GM21360 (cell line): ENCODE measurements at regions not wholly inside any gene's neighbourhood (a gene's known extent, or its start where the extent isn't known, plus 50 kb on each side); places are given as distances from the start of the nearest gene placed in this dataset.
A peak's percentile ranks its signal among the peaks of the same experiment; 100 is the strongest.

ENCODE experiments used
- ATAC-seq: cut with Tn5 transposase; IDR thresholded peaks from one replicate; pipeline ENCODE4 v1.9.1; 2021; ENCODE audit warnings: mild to moderate bottlenecking, moderate library complexity; ENCODE audit not compliant: unreplicated experiment

DNA sequence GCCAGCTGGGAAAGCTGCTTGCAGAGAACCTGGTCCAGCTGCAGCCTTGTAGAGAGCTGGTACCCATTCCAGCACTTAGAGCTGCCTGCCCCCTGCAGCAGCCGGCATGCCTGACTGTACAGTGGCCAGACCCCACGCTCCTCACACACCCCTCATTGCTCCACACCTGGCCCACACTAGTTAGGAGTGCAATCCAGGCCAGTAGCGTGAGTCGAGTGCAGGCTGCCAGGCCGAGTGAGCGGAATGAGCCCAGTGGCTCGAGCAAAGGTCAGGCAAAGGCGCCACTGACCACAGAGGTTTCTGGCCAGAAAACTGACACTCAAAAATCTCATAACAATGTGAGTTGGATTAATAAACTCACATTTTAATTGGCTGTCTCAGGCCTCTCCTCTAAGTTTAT is 921.7 kb upstream of the KCND2 start:
- no peak for ATAC-seq

DNA sequence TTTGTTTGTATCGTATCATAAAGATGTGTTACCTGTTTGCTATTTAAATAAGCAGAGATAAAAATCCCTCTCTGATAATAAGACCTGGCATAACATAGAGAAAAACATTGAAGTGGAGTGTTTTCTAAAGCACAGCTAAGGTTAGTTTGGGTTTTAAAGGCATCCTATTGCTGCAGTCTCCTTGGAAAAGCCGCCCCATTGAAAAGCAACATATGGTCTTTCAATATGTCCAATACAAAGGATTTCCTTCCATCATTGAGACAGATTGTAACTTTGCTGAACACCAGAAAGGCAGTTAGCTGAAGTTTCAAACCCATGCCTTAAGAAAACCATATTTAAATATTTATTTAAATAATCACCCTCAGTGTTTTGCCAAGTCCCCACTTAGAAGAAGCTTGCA is 898.5 kb upstream of the KCND2 start:
- no peak for ATAC-seq

DNA sequence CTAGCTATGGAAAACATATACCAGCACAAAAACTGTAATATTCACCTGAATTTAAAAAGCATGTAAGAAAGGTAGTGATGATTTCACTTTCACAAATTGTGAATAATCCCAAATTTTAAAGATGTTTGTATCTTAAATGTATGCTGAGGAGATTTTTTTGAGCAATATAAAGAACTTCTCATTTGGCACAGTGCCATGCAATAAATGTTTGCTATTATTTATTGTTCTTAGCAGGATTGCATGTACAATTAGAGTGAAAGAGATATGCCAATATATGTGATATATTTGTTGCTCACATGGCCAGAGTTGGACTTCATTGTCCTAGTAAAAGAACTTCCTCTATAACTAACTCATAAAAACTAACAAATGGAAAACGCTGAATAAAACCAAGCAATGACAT is 895.1 kb upstream of the KCND2 start:
- ATAC-seq: no peak

DNA sequence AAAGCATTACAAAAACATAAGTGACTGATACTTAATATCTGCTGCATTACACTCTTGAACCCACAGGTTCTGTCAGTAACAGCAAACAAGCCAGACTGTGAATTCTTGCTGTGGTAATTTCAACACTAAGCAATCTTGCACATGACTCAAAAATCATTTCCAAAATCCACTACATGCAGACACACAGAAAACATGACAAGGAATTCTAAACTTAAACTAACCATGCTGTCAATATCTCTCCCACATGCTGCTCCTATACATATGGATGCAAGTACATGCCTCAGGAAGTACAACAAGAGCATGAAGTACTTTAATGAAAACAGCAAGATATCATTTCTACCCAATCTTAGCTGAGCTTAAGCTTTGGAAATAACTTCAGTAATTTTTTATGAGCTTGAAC is 890.2 kb upstream of the KCND2 start:
- no peak for ATAC-seq

DNA sequence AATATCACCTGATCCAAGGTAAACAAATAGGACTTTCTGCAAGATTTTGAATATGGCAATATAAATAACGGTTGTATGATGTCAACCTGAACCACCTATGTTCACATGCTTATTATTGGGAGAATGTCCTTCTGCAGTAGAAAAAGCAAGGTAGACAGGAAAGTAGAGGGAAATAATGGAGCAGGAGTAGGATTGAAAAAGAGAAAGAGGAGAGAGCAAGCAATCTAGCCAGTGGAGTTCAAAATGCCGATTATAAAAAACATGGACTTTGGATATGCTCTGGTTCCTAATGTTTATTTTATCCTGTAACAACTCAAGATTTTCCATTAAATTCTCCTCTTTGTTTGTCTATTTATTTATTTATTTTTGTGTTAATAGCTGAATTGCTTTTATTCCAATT is 878.0 kb upstream of the KCND2 start:
- no peak for ATAC-seq

DNA sequence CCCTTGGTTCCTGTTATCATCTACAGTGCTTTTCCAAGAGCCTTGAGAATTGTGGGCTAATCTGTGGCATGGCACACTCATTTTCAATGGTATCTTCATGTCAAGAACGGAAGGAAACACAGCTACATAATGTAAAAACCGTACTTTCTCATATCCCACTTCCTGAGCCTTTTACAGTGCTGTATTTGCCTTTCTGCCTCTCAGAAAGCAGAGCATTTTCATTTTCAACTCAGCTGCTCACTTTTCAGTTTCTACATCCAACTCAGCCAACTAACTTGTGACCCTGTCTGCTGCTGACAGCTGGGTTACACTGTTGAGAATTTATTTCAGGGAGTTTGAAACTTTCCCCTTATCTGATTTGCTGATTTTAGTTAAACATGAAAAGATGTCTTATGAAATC is 875.8 kb upstream of the KCND2 start:
- ATAC-seq: peak; percentile 90

DNA sequence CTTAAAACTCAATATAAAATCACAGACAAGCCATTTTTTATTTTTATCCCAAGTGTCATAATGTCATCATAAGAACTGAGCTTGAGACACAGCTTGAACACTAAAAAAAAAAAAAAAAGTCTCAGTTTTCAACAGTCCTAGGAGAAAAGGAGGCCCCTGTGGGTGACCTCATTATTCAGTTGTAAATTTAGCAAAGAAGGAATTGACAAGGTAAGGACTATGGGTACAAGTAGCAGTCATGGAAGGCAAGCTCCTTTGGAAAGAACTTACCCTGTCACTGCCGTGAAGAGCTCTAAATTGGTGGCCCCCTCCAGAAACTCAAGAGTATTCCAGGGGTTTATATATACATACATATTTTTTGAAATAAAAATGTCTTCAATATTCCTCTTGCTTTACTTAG is 864.4 kb upstream of the KCND2 start:
- no peak for ATAC-seq

DNA sequence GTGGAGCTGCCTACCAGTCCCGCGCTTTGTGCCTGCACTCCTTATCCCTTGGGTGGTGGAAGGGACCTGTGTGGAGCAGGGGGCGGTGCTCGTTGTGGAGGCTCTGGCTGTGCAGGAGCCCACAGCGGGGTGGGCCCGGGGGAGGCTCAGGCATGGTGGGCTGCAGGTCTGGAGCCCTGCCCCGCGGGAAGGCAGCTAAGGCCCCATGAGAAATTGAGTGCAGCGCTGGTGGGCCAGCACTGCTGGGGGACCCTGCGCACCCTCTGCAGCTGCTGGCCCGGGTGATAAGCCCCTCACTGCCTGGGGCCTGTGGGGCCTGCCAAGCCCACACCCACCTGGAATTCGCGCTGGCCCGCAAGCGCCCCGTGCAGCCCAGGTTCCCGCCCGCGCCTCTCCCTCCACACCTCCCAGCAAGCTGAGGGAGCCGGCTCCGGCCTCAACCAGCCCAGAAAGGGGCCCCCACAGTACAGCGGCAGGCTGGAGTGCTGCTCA is 859.6 kb upstream of the KCND2 start:
- no peak for ATAC-seq

DNA sequence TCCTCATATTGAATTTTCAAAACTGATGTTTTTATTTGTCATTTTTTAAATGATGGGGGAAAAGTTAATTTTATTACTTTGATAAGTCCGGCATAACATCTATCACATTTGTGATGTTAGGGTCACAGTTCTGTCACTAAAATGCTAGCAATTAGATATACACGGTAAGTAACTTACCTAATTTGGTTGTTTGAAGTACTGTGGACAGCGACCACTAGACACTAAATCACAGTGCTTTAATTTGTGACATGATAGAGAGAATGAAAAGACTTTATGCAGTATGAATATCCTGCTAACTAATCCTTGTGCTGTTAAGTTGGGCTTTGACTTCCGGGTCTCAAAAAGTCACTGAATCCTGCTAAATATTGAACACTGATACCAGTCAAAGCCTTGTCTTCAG is 857.3 kb upstream of the KCND2 start:
- ATAC-seq: no peak

DNA sequence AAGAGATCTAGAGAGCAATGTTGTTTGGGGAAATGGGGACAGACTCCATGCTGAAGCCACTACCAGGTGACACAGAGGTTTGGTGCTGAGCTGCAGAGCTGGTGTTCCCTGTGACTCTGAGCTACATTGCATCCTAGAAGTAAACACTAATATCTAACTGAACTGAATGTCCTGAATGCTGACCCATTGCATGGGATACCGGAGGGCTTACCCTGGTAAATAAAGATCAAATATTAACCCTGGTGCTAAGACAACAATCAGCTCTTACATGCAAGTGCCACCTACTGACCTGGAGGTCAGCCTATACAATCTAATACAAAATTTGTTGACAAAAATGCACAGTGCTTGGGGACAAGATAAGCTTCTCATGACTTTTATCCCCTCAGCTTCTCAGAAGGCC is 851.3 kb upstream of the KCND2 start:
- ATAC-seq: no peak

DNA sequence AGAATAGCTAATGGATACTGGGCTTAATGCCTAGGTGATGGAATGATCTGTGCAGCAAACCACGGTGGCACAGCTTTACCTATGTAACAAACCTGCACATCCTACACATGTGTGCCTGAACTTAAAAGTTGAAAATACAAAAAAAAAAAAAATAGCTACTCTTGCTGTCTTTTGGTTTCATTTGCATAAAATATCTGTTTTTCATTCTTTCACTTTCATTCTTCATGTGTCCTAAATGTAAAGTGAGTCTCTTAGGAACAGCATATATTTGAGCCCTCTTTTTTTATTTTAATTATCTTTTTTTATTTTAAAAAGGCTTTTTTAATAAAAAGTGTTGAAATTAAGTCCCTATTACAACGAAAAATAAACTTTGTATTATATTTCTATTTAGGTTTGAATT is 836.1 kb upstream of the KCND2 start:
- no peak for ATAC-seq

DNA sequence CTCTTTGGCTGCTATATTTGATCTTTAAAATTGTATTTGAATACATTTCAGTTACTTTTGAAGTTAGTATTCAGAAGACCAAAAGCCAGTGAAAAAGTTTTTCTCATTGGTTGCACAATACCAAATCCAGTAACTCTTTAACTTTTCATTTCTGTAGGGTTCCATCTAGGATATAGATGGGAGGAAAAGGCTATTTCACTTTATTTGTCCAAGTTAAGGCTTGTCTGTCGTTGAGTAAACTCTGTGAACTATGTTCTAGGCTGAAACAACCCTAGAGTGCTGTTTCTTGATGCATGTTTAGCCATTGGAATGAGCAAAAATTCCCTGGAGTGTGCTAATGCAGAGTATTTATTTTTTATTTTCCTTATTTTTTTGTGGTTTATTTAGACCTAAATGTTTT is 834.7 kb upstream of the KCND2 start:
- no peak for ATAC-seq

DNA sequence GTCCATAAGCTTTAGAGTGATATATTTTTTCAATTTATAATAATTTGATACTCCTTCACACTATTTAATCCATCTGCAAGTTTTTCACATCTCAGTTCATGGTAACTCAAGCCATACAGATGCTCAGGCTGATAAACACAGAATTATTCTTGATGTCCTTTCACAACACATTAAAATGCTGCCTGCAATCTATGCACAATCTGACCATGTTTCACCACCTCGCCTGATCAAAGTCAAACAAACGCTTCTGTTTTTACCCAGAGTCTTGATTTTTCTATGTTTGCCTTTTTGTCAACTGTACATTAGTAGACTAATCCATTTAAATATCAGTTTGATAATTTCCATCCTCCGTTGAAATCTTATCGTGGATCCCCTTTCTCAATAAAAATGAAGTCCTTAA is 833.8 kb upstream of the KCND2 start:
- no peak for ATAC-seq

DNA sequence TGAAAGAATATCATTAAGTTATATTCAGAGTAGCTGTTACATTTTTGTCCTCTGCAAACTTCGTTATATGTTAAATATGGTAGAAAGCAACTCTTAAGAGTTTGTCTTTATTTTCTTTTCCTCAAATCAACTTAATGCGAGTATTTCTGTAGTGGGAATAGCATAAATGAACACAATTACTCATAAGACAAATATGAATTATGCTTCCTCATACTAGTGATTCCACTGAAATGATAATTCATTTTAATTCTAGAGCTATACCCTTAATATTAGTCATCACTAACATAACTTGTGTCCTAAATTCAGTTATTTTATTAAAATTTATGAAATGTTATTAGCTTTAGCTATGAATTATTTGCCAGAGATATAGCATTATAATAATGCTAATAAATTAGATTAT is 820.6 kb upstream of the KCND2 start:
- ATAC-seq: no peak

DNA sequence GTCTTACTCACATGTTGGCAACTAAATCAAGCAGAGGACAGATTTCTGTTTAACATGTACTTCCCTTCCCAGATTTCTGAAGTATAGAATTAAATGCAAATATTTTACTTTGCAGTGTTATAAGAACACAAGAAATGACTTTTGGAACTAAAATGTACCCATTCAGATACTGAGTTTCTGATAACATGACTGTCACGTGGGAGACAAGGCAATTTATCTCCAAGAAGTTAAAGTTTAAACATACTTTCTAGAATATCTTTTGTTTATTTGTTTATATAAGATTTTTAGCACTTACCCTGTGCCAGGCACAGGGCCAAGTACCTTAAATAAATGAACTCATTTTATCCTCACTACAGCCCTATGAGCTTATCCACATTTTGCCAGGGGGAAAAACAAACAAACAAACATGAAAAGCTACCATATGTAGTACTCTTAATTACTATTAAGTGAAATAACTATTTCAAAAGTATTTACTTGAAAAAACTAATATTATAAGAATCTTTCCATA is 807.1 kb upstream of the KCND2 start:
- no peak for ATAC-seq

DNA sequence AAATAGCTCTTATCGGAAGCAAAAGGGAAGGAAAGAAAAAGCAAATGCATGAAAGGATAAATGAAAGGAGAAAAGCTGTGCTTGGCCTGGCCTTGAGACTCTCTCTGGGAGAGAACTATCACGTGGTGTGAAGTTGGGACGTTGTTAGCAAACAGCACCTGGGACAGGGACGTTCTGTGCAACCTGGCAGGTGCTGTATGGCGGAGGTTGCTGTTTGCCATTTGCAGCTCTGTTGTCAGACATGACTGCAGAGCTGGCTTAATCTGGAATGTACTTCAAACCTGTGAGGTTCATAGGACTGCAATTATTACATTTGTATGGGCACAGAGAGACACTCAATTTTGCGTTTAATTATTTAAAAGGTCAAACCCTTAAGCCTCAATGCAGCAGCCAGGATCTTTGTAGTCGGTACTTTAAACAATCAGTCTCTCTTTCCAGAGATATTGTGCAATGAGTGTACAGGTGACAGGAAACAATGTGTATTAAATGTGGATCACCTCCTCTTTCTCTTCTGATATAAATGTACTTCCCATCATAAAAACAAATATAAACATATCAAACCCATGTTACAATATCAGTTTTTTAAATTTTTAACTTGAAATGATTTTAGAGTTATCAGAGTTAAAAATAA is 800.5 kb upstream of the KCND2 start:
- ATAC-seq: no peak

DNA sequence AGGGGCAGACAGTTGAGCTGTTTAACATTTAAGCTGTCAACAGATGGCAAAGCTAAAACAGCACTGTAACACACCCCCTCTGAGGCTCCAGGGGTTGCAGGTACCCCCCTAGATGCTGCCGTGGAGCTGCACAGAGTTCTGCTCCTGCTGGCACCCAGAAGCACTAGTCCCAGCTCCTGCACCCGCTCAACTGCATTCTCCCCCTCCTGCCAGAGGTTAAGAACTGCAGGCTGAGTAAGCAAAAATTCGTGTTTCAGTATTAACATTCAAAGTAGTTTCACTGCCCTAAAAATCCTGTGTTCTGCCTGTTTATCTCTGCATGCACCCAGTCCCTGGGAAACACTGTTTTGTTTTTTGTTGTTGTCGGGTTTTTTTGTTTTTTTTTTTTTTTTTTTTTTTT is 790.8 kb upstream of the KCND2 start:
- ATAC-seq: peak; percentile 94

DNA sequence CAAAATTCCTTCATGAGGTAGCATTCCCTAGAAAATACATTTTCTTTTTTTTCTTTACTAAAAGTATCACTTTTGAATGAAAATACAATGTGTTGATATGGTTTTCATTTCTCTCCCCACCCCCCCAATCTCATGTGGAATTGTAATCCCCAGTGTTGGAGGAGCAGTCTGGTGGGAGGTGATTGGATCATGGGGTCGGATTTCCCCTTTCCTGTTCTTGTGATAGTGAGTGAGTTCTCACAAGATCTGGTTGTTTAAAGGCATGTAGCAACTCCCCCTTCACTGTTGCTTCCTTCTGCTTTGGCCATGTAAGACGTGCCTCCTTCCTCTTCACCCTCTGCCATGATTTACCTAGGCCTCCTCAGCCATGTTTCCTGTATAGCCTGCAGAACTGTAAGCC is 790.3 kb upstream of the KCND2 start:
- ATAC-seq: no peak

DNA sequence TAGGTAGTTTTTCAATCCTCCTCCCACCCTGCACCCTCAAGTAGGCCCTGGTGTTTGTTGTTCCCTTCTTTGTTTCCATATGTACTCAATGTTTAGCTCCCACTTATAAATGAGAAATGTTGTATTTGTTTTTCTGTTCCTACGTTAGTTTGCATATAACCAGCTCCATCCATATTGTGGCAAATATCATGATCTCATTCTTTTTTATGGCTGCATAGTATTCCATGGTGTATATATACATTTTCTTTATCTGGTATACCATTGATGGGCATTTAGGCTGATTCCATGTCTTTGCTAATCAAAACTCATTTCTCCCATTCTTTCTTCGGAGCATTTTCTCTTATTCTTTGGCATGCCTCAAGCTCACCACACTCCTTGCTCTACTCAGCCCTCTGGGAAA is 789.6 kb upstream of the KCND2 start:
- ATAC-seq: no peak

DNA sequence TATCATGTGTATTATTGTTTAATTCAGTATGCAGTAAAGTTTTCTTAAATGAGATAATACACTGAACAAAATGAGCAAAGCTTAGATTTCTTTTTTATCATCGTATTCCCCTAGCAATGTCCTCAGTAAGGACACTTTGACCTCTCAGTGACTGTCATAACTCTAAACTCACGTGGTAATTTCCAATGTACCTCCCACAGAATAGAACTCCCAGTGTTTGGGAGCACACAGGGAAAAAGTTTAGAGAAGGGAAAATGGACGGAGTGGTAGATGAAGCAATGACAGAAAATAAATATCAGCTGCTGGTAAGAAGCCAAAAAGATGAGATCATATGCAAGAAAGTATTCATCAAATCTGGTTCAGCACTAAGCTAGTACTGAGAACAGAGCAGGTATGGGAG is 758.6 kb upstream of the KCND2 start:
- ATAC-seq: no peak

DNA sequence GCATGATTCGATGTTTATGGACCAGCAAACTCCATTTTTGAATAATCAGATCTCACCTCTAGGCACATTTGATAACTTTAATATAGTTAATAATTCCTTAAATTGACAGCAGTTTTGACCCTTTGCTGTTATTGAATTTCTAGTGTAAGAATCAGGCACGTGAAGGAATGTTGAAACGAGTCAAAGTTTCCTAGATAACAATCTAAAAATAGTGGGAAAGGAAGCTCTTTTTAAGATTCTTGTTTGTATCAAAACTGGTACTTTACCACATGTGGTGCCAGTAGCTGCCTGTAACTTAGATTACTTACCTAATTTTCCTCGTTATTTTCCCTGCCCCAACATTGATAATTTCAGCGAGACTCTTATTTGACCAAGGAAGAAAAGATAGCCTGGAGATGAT is 757.8 kb upstream of the KCND2 start:
- no peak for ATAC-seq

DNA sequence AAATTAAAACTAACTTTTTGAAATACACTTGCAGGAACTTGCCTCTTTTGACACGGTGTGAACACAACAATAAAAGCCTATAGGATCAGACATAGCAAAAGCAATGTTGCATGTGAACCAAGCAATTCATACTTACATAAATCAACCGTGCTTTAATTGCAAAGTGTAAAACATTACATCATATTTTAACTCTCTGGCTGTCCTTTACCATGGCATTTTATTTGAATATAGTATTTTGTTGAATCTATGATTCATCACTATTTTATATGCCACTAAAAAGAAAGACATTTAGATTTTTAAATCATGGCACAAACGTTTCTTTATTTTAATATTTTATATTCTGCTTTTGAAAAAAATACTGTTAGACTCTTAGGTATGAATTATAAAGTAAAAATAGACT is 757.0 kb upstream of the KCND2 start:
- ATAC-seq: no peak

DNA sequence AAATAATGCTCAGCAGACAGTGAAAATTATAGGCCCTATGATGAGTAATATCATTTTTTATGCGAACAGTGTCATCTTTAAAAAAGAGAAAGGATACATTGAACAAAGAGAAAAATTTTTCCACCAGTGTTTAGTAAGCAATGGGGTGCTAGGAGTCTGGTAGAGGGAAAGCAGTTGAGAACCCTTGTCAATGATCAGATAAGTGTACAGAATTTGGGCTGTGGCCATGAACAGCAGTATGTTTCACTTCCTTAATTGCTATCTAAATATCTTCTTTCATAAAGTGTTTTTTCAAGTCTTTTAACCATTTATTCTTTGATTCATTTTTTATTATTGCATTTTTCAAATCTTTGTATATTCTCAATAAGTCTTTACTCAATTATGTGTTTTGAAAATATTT is 750.7 kb upstream of the KCND2 start:
- no peak for ATAC-seq
